ENCODE measurements at regions not wholly inside any gene's neighbourhood (a gene's known extent, or its start where the extent isn't known, plus 50 kb on each side); places are given as distances from the start of the nearest gene placed in this dataset.
"Not testable (repeated sequence)": the region's sequence is repeated elsewhere in the genome, so short reads cannot be mapped to it uniquely, and the experiment has no call there.

DNA sequence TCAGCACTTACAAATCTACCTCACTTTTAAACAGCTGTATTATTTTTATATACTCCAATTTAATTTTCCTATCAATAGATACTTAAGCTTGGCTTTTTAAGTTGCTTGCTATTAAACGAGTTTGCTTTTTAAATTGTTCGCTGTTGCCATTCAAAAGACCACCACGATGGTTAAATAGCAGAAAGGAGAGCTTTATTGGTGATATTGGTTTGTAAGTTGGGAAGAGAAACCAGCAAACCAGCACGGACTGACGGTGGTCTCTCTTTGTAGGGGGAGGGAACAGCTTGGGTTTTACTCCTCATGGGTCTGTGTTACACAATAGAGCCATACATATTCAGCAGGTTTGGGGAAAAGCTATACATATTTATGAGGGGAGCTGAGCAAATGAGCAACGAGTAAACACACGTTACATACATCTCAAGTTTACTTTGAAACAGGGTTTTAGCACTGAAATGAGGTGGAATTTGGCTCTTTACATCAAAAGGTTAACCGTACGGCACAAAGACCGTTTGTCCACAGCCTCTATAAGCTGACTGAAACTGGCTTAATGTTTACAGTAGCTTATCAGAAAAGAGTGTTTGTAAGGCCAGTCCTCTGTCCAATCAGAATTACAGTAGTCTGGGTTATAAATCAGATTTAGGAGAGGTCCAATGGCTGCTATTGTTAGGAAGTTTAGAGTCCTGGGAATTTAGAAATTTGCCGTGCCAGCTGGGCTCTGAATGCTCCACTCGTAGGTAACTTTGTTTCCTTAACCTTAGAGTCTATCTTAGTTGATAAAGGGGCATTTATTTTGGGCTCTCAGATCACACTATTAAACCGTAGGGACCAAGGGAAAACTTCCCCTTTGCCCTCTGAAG is 69.7 kb upstream of the DHRS4 start:
- H3K4me1 ChIP-seq = no peaks in the 10 kb centered on the region
- H3K36me3 ChIP-seq = no peaks in the 10 kb centered on the region
- TF ChIP-seq CTCF (IDR thresholded peaks at IDR 0.05) (no peak), POLR2A (IDR thresholded peaks at IDR 0.05) (no peak), POLR2AphosphoS5 (IDR thresholded peaks at IDR 0.05) (no peak)
- no peak overlapping the region for H3K27ac ChIP-seq
- peaks cover 0 to 10% of the 10 kb centered on the region in 2 donors for H3K9me3 ChIP-seq
- DNase-seq (ENCODE audit: low spot score in 2 of 2) = no peak
- intact Hi-C loops (cut with DNase I; ENCODE audit: low total_unique reads) = no loop called here
- H3K27me3 ChIP-seq = no peaks in the 10 kb centered on the region
- no peak overlapping the region for H3K4me3 ChIP-seq

DNA sequence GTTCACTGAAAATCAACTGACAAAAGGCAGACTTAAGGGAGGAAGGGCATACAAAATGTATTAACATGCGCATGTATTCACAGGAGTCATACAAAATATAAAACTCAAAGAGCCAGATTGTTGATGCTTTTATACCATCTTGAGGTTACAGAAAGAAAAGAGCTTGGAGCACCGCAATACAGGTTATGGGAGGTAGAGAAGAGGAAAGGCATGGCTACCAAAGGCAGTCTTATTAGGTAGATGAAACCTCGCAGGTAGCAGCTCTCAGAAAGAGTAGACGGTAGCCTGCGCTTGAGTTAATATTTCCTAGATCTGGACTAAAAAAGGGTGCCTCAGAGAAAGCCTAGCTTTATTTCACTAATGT is 69.0 kb upstream of the DHRS4 start:
- intact Hi-C loops (cut with DNase I; ENCODE audit: low total_unique reads) = no loop called here
- Histone ChIP-seq H3K9me3 (peaks cover 0 to 13% of the 10 kb centered on the region in 2 donors), H3K36me3 (no peaks in the 10 kb centered on the region), H3K27me3 (no peaks in the 10 kb centered on the region), H3K4me1 (no peaks in the 10 kb centered on the region), H3K4me3 (no peak overlapping the region), H3K27ac (no peak overlapping the region)
- no peak for DNase-seq (ENCODE audit: low spot score in 2 of 2)
- no peak for TF ChIP-seq POLR2A (IDR thresholded peaks at IDR 0.05)
- TF ChIP-seq POLR2AphosphoS5 (IDR thresholded peaks at IDR 0.05) = no peak
- no peak for TF ChIP-seq CTCF (IDR thresholded peaks at IDR 0.05)

DNA sequence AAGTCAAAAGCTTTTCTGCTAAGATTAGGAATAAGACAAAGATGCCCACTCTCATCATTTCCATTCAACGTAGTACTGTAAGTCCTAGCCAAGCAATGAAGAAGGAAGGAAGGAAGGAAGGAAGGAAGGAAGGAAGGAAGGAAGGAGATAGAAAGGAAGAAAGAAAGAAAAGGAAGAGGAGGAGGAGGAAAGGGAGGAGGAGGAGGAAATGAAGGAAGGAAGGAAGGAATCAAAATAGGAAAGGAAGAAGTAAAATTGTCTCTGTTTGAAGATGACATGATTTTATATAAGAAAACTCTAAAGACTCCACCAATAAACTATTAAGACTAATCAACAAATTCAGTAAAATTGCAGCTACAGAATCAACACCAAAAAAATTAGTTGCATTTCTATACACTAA is 66.0 kb upstream of the DHRS4 start:
- no peaks in the 10 kb centered on the region for H3K4me1 ChIP-seq
- no peak overlapping the region for H3K4me3 ChIP-seq
- TF ChIP-seq POLR2A (IDR thresholded peaks at IDR 0.05) (no peak), POLR2AphosphoS5 (IDR thresholded peaks at IDR 0.05) (no peak), CTCF (IDR thresholded peaks at IDR 0.05) (no peak)
- H3K27me3 ChIP-seq = no peaks in the 10 kb centered on the region
- intact Hi-C loops (cut with DNase I; ENCODE audit: low total_unique reads) = no loop called here
- DNase-seq (ENCODE audit: low spot score in 2 of 2) = no peak
- peaks cover 0 to 13% of the 10 kb centered on the region in 2 donors for H3K9me3 ChIP-seq
- H3K27ac ChIP-seq = no peak overlapping the region
- no peaks in the 10 kb centered on the region for H3K36me3 ChIP-seq

DNA sequence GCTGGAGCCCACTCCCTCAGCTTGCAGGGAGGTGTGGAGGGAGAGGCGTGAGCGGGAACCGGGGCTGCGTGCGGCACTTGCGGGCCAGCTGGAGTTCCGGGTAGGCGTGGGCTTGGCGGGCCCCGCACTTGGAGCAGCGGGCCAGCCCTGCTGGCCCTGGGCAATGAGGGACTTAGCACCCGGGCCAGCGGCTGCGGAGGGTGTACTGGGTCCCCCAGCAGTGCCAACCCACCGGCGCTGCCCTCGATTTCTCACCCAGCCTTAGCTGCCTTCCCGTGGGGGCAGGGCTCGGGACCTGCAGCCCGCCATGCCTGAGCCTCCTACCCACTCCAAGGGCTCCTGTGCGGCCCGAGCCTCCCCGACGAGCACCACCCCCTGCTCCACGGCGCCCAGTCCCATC is 61.9 kb upstream of the DHRS4 start:
- DNase-seq (ENCODE audit: low spot score in 2 of 2); H3K27me3 ChIP-seq; H3K27ac ChIP-seq; H3K36me3 ChIP-seq; H3K4me3 ChIP-seq; H3K4me1 ChIP-seq; intact Hi-C loops (cut with DNase I; ENCODE audit: low total_unique reads): not testable (repeated sequence)
- peaks cover 0 to 13% of the 10 kb centered on the region in 2 donors for H3K9me3 ChIP-seq

DNA sequence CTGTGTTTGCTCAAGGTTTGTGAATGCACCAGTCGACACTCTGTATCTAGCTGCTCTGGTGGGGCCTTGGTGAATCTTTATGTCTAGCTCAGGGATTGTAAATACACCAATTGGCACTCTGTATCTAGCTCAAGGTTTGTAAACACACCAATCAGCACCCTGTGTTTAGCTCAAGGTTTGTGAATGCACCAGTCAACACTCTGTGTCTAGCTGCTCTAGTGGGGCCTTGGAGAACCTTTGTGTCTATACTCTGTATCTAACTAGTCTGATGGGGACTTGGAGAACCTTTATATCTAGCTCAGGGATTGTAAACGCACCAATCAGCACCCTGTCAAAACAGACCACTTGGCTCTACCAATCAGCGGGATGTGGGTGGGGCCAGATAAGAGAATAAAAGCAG is 61.3 kb upstream of the DHRS4 start:
- H3K36me3 ChIP-seq; H3K4me3 ChIP-seq; DNase-seq (ENCODE audit: low spot score in 2 of 2); H3K4me1 ChIP-seq; intact Hi-C loops (cut with DNase I; ENCODE audit: low total_unique reads); H3K27ac ChIP-seq; H3K27me3 ChIP-seq: not testable (repeated sequence)
- peaks cover 0 to 13% of the 10 kb centered on the region in 2 donors for H3K9me3 ChIP-seq

GRCh38 chr14:23894362-23895052 is 59.1 kb upstream of the DHRS4 start:
- Histone ChIP-seq H3K27ac (no peak overlapping the region), H3K4me3 (no peak overlapping the region), H3K36me3 (no peaks in the 10 kb centered on the region), H3K9me3 (no peaks in the 10 kb centered on the region), H3K4me1 (no peaks in the 10 kb centered on the region), H3K27me3 (no peaks in the 10 kb centered on the region)
- intact Hi-C loops (cut with DNase I; ENCODE audit: low total_unique reads) = no loop called here
- TF ChIP-seq POLR2A (IDR thresholded peaks at IDR 0.05) = no peak
- no peak for TF ChIP-seq POLR2AphosphoS5 (IDR thresholded peaks at IDR 0.05)
- no peak for DNase-seq (ENCODE audit: low spot score in 2 of 2)
